ENCODE measurements at regions not wholly inside any gene's neighbourhood (a gene's known extent, or its start where the extent isn't known, plus 50 kb on each side); places are given as distances from the start of the nearest gene placed in this dataset.

DNA sequence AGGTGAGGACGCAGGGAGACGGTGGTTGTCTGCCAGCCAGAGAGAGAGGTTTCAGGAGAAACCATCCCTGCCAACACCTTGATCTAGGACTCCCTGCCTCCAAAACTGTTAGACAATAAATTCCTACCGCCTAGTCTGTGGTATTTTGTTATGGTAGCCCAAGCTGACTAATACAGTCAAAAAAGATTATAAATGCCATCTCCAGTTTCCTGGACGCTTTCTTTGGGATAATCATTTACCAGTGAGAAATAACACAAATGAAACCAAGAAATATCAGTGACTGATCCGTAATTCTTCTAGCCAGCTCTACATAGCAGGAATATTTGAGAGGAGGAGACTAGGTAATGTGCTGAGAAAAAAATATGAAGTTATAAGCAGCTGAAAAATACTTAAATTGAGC, 707.8 kb upstream of the LMCD1 start:
- no peak for DNase-seq

DNA sequence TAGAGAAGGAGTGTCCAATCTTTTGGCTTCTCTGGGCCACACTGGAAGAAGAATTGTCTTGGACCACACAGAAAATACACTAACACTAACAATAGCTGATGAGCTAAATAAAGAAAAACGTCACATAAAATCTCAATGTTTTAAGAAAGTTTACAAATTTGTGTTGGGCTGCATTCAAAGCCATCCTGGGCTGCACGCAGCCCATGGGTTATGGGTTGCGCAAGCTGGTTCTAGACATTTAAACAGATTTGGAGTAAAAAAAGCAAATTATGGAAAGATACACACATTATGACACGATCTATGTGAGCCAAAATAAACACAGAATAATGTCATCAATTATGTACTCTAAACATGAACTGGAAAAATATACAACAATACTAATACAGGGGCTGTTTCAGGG, 703.3 kb upstream of the LMCD1 start:
- DNase-seq, result no peak

DNA sequence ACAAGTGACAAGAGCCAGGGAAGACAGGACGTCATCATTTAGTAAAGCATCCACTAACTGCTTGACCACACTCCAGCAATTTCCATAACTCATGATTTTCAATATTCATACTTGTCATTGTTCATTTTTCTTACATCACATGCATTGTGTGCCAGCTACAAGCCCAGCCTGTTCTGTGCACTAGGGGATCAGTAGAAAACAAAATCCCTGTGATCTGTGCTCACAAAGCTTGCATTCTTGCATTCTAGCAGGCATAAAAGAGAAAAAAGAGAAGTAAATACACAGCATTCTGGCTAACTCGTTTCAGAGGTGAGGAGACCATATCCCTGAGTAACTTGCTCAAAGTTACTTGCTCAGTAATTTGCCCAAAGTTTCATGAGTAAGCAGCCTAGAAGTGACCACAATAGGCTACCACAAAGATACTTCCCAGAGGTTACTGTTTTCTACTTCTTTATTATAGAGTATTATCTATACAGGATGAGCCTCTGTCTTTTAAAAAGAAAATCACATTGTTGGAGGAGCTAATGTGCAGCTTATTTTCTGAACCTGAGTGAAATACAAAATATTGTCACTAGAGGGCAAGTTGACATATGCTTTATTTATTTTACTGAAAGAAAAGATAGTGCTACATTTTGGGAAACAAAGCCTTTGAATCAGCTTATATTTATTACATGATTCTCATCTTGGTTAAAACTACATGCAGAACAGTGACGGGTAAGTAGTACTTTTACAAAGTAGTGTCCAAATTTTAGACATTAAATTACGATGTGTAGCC, 701.4 kb upstream of the LMCD1 start:
- DNase-seq, result no peak

DNA sequence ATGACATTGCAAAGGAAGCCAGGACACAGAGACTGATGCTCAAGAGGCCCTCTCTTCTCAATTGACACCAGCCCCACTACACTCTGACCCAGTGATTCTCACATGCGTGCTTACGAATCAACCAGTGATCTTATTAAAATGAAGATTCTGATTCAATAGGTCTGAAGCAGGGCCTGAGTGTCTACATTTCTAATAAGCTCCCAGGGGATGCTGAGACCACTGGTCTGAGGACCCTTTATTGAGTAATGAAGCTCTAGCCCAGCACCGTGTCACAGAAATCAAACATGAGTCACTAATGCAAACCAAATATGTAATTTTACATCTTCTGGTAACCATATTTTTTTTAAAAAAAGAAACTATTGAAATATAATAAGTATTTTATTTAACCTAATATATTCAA, 689.1 kb upstream of the LMCD1 start:
- no peak for DNase-seq

DNA sequence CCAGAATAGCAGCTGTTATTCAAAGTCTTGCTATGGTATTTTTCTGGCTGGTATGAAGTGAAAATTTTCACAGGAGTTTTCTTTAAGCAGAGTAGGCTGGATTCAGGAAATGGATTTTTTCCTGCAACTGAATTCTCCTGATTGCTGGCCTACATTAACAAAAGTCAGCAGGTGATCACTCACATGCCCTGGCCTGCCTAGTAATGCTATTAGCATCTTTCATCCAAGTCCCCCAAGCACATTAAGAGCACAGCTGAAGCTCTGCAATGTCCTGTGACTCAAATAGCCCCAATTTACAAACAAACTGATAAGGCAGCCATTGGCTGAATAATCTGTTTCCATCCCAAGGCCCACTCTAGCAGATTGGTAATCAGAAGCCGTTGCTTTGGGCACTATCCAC, 688.3 kb upstream of the LMCD1 start:
- DNase-seq, result no peak

DNA sequence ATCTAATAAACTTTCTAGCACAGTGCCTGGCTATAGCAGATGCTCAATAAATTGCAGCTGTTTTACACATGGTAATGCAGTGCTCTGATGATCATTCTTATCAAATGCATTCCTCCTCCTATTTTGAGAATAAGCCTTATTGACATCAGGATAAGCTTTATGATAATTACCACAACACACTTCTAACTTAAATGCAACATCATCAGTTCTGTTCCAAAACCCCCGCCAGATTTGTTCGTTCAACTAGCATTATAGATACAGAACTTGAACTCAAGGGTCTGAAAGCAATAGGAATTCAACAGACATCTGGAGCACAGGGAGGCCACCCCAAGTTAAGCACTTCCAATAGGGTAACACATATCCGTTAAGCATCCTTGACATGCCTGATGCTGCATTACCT, 684.4 kb upstream of the LMCD1 start:
- no peak for DNase-seq

DNA sequence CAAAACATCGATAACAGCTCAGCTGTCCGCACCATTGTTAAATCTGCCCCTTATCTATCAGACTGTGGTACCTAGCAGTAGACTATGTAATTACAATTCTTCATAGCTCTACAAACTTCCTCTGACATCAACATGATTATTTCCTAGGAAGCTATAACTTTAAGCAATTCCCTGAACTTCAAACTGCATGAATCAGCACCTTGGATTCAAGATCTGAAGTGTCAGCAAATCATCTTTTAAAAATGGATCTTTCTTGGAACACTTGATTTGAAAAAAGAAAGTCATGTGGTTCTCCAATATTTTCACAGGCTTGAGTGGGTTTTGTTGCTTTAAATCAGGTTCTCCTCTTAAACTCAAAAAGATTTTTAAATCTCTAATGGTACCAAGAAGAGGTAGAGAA, 680.7 kb upstream of the LMCD1 start:
- DNase-seq, result no peak

DNA sequence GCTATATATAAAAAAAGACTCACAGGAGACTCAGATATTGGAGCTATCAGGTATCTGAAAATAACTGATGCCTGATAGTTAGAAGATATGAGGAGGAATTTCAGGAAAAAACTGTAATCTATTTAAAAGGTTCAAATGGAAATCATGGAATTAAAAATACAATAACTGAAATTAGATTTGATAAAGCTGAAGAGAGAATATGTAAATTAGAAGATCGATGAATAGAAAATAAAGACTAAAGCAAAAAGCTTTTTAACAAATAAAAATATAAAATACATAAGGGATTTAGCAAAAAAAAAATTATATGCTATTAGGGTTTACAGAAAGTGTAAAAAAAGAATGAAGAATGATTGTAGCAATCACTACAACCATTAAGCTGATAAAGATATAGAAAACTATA, 679.8 kb upstream of the LMCD1 start:
- DNase-seq, result no peak

DNA sequence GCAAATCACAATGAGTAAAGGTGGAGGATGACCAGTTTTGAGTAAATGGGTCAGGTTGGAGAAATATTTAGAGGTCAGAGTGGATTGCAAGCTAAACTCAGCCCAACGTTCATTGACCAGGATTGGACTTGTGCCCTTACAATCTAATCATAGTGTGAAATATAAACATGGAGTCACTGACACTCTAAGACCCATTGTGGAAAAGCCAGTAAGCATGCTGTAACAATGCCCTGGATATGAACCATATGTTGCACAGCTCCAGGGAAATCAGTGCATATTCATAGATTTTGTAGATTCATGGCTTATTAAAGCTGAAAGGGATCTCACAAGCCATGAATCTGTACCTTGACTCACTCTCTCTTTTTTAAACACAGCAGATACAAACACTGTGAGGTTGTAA, 660.2 kb upstream of the LMCD1 start:
- no peak for DNase-seq

DNA sequence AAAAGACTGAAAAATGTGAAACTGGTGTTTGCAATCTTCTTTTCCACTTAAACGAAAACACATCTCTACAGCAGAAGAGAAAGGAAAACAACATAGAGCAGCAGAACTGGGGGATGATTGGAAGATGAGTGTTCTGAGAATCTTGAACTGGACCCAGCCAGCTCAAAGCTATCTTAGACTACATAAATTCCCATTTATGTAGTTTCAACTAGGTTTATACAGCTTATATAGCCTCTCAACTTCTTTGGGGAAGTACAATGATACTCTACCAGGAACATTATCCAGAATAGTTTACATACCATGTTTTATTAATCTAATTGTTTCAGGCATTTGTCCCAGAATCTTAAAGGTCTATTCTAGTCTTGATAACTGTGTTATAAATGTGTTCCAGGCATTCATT, 658.2 kb upstream of the LMCD1 start:
- no peak for DNase-seq

DNA sequence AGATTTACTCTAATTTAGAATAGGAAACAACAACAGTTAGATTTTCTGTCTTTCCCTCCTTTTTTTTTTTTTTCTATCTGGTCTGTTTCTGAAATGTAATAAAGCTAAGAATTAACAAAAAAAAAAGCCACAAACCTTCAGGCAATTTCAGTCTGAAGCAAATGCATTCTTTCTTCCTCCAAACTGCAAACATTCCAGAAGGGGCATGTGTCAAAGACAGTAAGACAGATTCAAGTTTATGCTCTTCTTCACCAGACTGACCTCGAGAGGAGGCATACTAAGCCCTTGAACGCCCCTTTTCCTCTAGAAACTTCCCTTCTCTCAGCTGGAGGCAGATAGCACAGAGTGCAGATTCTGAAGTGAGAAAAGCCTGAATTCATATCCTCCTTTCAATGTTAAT, 654.6 kb upstream of the LMCD1 start:
- no peak for DNase-seq

DNA sequence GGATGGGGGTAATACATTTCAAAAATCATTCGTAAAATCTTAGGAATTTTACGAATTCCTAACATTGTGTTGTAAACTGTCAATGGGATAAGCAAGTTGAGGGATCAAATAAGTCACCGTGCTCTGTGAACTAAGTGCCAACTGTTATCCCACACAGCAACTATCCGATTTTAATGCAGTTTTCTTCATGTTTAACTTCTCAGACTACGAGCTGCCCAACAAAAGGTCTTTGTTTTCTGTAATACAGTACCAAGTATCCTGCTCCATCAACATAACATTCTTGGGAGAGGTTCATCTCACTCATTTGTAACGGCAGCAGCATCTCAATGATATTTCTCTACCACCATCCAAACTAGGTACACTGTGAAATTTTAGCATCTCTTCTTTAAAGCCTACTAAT, 654.1 kb upstream of the LMCD1 start:
- DNase-seq, result no peak

DNA sequence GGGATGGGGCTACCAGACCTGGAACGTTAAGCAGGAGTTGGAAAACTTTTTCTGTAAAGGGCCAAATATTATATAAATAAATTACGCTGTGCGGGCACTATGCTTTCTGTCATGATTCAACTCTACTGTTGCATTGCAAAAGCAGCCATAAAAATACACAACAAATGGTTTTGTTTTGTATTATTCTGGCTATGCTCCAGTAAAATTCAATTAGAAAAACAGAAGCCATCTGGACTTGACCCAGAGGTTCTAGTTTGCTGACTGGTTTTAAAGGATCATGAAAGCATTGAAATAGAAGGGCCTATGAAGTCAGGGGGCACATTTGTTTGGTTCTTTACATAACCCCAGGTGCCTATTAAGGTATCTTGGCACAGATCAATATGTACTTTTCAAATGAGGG, 647.4 kb upstream of the LMCD1 start:
- no peak for DNase-seq

DNA sequence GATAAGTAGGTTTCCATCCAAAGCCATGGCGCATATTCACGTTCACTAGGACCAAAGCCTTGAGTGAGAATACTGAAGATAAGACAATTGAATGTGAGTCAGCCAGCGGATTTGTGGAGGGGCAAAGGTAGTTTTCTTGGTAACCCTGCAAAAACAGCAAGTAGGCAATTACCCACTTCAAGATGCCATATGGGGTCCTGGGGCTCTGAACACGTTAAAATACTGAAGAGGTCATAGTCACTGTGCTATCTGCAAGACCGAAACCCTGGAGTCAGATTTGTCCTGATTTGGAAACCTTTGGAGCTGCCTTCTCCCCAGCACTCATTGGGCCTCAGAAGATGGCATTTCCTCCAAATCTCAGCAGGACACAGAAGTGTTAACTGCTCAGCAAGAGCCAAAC, 646.9 kb upstream of the LMCD1 start:
- DNase-seq, result no peak

DNA sequence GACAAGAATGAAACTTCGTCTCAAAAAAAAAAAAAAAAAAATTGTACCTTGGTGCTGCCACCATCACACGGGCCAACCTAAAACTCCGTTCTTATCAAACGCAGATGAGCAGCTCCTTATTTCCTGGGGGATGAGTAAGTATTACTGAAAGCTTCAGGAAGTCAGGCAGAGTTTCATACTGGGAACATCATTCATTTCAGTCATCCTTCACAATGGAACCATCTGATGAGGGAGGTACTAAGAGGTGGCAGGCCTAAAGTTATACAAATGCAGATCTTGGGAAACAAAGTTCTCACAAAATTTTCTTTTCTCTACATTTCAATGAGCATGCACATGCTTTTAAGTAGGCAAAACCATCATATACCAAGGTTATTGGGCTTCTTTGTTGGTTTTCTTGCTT, 636.0 kb upstream of the LMCD1 start:
- no peak for DNase-seq

DNA sequence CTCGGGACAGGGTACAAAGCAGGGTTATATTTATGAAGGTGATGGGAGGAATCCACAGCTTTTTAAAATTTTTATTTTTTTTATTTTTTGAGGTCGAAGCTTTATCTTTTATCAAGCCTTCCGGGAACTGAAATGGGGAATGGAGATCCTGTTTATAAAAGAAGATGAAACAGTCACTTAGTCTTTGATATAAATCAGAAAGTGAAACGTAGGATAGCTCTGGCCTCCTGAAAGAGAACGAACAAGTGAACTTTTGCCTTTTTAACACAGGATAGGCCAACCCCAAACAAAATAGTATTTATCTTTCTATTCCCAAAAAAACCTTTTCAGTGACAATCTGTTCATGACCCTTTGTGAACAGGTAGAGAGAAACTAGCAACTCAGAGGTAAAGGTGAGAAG, 634.0 kb upstream of the LMCD1 start:
- no peak for DNase-seq

DNA sequence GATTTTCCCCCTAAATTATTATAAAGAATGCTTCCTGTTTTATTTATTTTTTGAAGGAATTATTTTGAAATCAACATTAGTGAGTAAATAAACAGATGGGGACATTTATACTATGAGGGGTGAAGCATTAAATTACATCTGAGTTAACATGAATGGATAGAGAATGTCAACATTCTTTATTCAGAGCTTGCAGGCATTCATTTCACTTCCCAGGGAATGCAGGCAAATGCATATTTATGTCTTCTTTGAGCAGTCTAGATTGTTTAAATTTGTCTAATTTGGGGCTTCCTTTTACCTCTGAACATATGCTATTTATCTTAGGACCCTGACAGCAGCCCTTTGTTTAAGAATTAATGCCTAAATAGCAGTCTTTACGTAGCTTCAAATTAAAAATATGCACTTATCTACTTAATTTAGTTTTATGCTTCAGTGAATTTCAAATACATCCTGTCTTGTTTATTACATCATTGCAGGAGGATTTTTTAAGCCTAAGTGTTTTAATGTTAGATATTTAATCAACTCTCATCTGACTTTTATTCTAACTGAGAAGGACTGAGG, 630.5 kb upstream of the LMCD1 start:
- DNase-seq, result no peak

DNA sequence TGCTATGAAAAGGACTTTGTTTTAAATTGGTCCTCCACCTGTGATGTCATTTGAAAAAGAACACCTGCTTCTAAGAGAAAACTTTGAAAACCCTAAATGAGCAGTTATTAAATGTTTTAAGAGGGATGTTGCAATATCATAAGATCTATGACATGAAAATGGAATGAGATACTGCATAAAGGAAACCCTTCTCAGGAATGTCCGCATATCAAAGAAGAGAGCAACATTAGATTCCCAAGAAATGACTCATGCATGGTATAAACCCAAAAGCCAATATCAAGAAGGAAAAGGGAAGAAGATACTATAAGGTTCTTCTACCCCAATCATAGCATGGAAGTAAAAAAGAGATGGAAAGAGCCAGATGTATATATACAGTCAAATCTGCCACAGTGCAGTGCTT, 627.5 kb upstream of the LMCD1 start:
- no peak for DNase-seq

DNA sequence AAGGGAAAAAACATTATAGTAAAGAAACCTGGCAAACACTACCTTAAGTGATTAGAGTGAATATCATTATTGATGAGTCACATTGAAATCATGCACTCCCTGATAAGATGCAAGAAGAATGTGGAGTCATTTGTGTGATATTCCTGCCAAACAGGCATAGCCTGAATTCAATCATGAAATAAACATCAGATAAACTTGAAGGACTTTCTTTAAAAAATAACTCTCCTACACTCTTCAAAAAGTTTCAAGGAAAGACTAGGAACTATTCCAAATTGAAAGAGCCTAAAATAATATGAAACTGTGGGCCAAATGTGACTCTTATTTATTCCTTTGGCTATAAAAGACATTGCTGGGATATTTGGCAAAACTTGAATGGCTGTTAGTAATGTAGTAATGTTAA, 625.7 kb upstream of the LMCD1 start:
- no peak for DNase-seq

DNA sequence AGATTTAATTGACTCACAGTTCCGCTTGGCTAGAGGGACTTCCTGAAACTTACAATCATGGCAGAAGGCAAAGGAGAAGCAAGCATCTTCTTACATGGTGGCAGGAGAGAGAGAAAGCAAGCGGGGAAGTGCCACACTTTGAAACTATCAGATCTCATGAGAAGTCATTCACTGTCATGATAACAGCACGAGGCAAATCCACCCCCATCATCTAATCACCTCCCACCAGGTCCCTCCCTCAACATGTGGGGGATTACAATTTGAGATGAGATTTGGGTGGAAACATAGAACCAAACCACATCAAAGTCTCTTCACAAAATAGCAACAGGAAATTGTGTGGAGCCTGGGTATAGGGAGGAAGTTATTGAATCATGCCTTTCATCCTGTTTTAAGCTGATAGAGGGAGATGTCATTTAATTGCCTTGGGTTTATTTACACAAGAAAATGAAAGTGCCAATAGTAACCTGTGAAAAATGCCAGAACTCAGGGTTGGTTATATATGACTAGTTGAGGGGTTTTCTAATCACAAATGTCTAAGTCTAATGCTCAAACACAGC, 624.8 kb upstream of the LMCD1 start:
- no peak for DNase-seq

DNA sequence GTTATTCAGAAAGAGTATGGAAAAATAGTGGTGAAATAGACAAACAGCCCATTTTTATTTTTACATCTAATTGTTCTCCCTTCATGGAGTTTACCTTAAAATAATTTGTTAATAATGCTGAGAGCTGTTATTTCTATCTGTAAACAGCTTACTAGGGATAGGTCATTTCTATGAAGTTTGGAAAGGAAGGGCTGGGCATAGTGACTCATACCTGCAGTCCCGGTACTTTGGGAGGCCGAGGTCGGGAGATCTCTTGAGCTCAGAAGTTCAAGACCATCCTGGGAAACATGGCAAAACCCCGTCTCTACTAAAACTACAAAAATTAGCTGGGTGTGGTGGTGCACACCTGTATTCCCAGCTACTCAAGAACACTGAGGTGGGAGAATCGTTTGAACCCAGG, 624.3 kb upstream of the LMCD1 start:
- no peak for DNase-seq

DNA sequence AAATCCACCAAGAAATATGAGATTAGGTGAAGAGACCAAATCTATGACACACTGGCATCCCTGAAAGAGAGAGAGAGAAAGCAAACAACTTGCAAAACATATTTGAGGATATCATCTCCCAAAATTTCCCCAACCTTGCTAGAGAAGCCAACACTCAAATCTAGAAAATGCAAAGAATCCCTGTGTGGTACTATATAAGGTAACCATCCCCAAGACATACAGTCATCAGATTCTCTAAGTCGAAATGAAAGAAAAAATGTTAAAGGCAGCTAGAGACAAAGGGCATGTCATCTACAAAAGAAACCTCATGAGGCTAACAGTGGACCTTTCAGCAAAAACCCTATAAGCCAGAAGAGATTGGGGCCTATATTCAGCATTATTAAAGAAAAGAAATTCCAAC, 622.1 kb upstream of the LMCD1 start:
- no peak for DNase-seq

DNA sequence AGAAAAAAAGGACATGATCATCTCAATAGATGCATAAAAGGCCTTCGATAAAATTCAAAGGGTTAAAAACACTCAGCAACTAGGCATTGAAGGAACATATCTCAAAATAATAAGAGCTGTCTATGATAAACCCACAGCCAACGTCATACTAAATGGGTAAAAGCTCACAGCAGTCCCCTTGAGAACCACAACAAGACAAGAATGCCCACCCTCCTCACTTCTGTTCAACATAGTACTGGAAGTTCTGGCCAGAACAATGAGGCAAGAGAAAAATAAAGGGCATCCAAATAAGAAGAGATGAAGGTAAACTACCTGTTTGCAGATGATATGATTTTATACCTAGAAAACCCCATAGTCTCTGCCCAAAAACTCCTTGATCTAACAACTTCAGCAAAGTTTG, 619.7 kb upstream of the LMCD1 start:
- DNase-seq, result no peak

DNA sequence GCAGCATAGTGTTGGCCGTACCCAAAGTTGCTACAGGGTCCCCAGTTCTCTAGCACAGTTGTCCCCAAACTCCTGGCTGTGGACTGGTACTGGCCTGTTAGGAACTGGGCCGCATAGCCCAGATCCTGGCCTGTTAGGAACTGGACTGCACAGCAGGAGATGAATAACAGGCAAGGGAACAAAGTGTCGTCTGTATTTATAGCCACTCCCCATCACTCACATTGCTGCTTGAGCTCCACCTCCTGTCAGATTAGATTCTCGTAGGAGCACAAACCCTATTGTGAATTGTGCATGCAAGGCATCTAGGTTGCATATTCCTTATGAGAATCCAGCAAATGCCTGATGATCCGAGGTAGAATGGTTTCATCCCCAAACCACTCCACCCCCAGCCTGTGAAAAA, 604.0 kb upstream of the LMCD1 start:
- no peak for DNase-seq

DNA sequence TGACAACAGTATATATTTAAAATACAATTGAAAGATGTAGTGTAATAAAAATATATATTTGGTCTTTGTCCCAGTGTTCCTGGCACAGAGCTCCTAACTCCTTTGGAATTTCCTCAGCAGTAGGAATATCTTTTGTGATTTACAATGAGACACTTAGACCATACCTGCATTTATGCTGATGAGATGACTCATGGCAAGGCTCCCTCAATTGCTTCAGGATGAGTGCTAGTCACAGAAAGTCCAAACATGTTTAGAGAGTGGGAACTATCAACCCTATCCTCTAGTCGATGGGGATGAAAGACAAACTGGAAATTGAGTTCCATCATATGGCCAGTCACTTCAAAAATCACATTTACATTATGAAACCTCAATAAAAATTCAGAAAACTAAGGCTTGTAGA, 588.3 kb upstream of the LMCD1 start:
- DNase-seq, result no peak

All from NK-92 treated with Interleukin-12 subunit alpha and Interleukin-12 subunit beta, amount 100 ng/mL, for 24 hours (cell line).